Esophagus muscularis mucosa (tissue), 4 donors: ENCODE measurements at regions not wholly inside any gene's neighbourhood (a gene's known extent, or its start where the extent isn't known, plus 50 kb on each side); places are given as distances from the start of the nearest gene placed in this dataset.

Experiments
- DNase-seq: peaks from one replicate; pipeline ENCODE4 v3.0.0-alpha.2; 2017; ENCODE audit errors: extremely low spot score
- H3K27ac ChIP-seq, 4 donors: fragments of 200-600 bp; sonication (generic); replicated peaks in 1 of 4; 1 replicate in 3 of 4; 2 replicates in 1 of 4; pipeline ENCODE4 v1.5.1; 2016 to 2019; ENCODE audit warnings: mild to moderate bottlenecking in 1 of 4
- H3K27me3 ChIP-seq, 4 donors: fragments of 200-600 bp; sonication (generic); one replicate each; pipeline versions ENCODE4 v1.5.1 to v1.6.0; 2016 to 2019
- H3K36me3 ChIP-seq, 4 donors: fragments of 200-600 bp; sonication (generic); one replicate each; pipeline ENCODE4 v1.5.1; 2016 to 2019
- H3K4me1 ChIP-seq, 4 donors: fragments of 200-600 bp; sonication (generic); one replicate each; pipeline ENCODE4 v1.5.1; 2016 to 2019
- H3K4me3 ChIP-seq, 4 donors: fragments of 200-600 bp; sonication (generic); 1 replicate in 2 of 4; 2 replicates in 2 of 4; pipeline ENCODE4 v1.5.1; 2016 to 2019; ENCODE audit warnings: mild to moderate bottlenecking in 4 of 4, moderate library complexity in 1 of 4
- H3K9me3 ChIP-seq, 4 donors: fragments of 200-600 bp; sonication (generic); 1 replicate in 3 of 4; 2 replicates in 1 of 4; pipeline ENCODE4 v1.5.1; 2016 to 2019
- EP300 ChIP-seq: sonication (generic); formaldehyde crosslinking; IDR thresholded peaks from one replicate; pipeline ENCODE4 v1.6.1; 2017; ENCODE audit warnings: antibody characterized with exemption
- POLR2A ChIP-seq: fragments of 450-650 bp; IDR thresholded peaks from one replicate; pipeline ENCODE4 v1.6.1; 2017; ENCODE audit warnings: antibody characterized with exemption, moderate library complexity, mild to moderate bottlenecking, low read depth
- POLR2AphosphoS5 ChIP-seq, 2 donors: sonication (generic); formaldehyde crosslinking; IDR thresholded peaks; one replicate each; pipeline ENCODE4 v1.6.1; 2017; ENCODE audit warnings: antibody characterized with exemption in 2 of 2
- WGBS: methylation state at CpG from one replicate; pipeline ENCODE4 v1.1.5; 2018; 5-methylcytosine and 5-hydroxymethylcytosine counted together
- intact Hi-C: fragments of 100-400 bp; cut with DNase I; formaldehyde crosslinking; loops from one replicate; pipeline ENCODE4 v1.15.1; 2023
- TF ChIP-seq, protein P1 (sequence below), 3 experiments: fragments of 200-600 bp in 2 of 3; fragments of 450-650 bp in 1 of 3; sonication (generic) in 2 of 3; IDR thresholded peaks; one replicate each; pipeline ENCODE4 v1.5.1; 2017 to 2019; ENCODE audit warnings: antibody characterized with exemption in 3 of 3, mild to moderate bottlenecking in 2 of 3, moderate library complexity in 1 of 3

DNA sequence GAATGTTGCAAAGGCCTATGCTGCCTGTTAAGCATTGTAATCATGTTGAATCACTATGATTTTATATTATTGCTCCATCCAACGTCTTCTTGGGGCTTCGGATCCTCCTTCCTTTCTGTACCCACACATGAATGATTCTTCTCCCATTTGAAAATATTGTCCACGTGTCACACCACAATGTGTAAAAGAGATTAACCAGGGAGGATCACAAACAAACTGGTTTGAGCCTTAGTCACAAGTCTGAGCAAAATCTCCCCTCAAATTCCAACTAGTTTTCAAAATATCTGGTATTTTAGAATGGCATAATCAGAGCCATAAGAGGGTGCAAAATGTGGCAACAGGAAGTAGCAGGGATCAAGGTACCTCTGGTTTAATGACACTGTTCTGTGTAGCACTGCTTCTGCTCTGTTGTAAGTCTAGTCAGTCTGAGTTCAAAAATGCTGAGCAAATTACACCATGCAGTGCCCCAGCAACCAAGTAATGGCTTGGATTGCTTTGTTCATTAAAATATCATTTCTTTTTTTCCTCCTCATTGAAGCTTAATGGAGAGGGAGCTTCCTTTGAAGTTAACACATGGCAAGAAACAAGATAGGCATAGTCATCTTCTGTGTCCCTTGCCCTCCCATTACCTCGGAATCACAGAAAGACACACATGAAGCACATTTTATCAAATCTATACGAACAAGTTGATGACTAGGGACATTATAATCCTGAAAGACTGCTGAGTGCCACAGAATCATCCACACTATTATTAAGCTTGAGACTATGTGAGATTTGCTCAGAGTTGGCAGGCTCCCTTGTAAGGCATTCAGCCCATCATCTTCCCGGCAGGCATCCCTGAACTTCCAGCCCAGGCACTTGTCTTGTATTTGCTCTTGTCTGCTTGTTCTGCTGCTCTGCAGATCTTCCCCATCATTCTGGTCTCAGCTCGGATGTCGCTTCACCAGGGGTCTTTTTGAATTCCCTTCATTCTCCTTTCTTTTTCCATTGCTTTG lies 102.0 kb upstream of the PRLR start:
- no peaks in the 10 kb centered on the region for H3K36me3 ChIP-seq
- WGBS, result 77% methylated on average over 8 of the region's 8 CpGs
- H3K27ac ChIP-seq, result no peak overlapping the region
- H3K27me3 ChIP-seq, result no peaks in the 10 kb centered on the region
- H3K9me3 ChIP-seq, result no peaks in the 10 kb centered on the region
- intact Hi-C loops, result no loop called here
- TF ChIP-seq EP300 (no peak), POLR2AphosphoS5 (IDR thresholded peaks at IDR 0.05) (no peak), POLR2A (no peak)
- TF ChIP-seq, protein P1, sequence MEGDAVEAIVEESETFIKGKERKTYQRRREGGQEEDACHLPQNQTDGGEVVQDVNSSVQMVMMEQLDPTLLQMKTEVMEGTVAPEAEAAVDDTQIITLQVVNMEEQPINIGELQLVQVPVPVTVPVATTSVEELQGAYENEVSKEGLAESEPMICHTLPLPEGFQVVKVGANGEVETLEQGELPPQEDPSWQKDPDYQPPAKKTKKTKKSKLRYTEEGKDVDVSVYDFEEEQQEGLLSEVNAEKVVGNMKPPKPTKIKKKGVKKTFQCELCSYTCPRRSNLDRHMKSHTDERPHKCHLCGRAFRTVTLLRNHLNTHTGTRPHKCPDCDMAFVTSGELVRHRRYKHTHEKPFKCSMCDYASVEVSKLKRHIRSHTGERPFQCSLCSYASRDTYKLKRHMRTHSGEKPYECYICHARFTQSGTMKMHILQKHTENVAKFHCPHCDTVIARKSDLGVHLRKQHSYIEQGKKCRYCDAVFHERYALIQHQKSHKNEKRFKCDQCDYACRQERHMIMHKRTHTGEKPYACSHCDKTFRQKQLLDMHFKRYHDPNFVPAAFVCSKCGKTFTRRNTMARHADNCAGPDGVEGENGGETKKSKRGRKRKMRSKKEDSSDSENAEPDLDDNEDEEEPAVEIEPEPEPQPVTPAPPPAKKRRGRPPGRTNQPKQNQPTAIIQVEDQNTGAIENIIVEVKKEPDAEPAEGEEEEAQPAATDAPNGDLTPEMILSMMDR (IDR thresholded peaks at IDR 0.05), result no peak
- no peak for DNase-seq
- no peak overlapping the region for H3K4me3 ChIP-seq
- no peaks in the 10 kb centered on the region for H3K4me1 ChIP-seq

DNA sequence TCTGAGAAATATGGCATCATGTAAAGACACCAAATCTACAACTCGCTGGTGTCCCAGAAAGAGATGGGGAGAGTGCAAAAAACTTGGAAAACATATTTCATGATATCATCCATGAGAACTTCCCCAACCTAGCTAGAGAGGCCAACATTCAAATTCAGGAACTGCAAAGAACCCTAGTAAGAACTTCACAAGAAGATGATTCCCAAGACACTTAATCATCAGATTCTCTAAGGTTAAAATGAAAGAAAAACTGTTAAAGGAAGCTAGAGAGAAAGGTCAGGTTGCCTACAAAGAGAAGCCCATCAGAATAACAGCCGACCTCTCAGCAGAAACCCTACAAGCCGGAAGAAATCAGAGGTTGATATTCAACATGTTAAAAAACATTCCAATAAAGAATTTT lies 95.5 kb upstream of the PRLR start:
- WGBS, result 87% methylated on average over 3 of the region's 3 CpGs
- no peaks in the 10 kb centered on the region for H3K4me1 ChIP-seq
- no peak overlapping the region for H3K27ac ChIP-seq
- no peak for TF ChIP-seq POLR2AphosphoS5 (IDR thresholded peaks at IDR 0.05)
- TF ChIP-seq, protein P1 (IDR thresholded peaks at IDR 0.05), result no peak
- no peak for TF ChIP-seq EP300
- no peak for TF ChIP-seq POLR2A
- no peaks in the 10 kb centered on the region for H3K9me3 ChIP-seq
- H3K27me3 ChIP-seq, result peaks cover 0 to 3% (median 0%) of the 10 kb centered on the region in 4 donors
- H3K4me3 ChIP-seq, result no peak overlapping the region
- no peak for DNase-seq
- no peaks in the 10 kb centered on the region for H3K36me3 ChIP-seq
- intact Hi-C loops, result no loop called here

GRCh38 chr5:35324679-35325078 lies 94.4 kb upstream of the PRLR start:
- H3K4me1 ChIP-seq, result no peaks in the 10 kb centered on the region
- TF ChIP-seq POLR2A (no peak), POLR2AphosphoS5 (IDR thresholded peaks at IDR 0.05) (no peak), EP300 (no peak)
- peaks cover 0 to 3% (median 0%) of the 10 kb centered on the region in 4 donors for H3K27me3 ChIP-seq
- no peak for DNase-seq
- H3K9me3 ChIP-seq, result no peaks in the 10 kb centered on the region
- 60% methylated on average over 1 of the region's 6 CpGs for WGBS
- H3K27ac ChIP-seq, result no peak overlapping the region
- no peak overlapping the region for H3K4me3 ChIP-seq
- intact Hi-C loops, result no loop called here
- no peaks in the 10 kb centered on the region for H3K36me3 ChIP-seq

GRCh38 chr5:35324201-35324600 lies 93.9 kb upstream of the PRLR start:
- H3K27me3 ChIP-seq, result peaks cover 0 to 3% (median 0%) of the 10 kb centered on the region in 4 donors
- intact Hi-C loops, result no loop called here
- DNase-seq, result no peak
- H3K27ac ChIP-seq, result no peak overlapping the region
- TF ChIP-seq POLR2AphosphoS5 (IDR thresholded peaks at IDR 0.05), result no peak
- TF ChIP-seq POLR2A, result no peak
- TF ChIP-seq, protein P1 (IDR thresholded peaks at IDR 0.05), result no peak
- TF ChIP-seq EP300, result no peak
- no peak overlapping the region for H3K4me3 ChIP-seq
- no peaks in the 10 kb centered on the region for H3K9me3 ChIP-seq
- no CpG with 5 or more reads among the region's 4 CpGs for WGBS
- H3K36me3 ChIP-seq, result no peaks in the 10 kb centered on the region
- no peaks in the 10 kb centered on the region for H3K4me1 ChIP-seq

- no peak overlapping the region for H3K27ac ChIP-seq
- WGBS, result 83% methylated on average over 3 of the region's 3 CpGs
These were observed 89.7 kb upstream of the PRLR start for GRCh38 chr5:35320029-35320428.

More at GRCh38 chr5:35320029-35320428, 89.7 kb upstream of the PRLR start:
- Histone ChIP-seq H3K4me3 (no peak overlapping the region), H3K4me1 (no peaks in the 10 kb centered on the region), H3K27me3 (peaks cover 0 to 3% (median 0%) of the 10 kb centered on the region in 4 donors), H3K36me3 (no peaks in the 10 kb centered on the region), H3K9me3 (no peaks in the 10 kb centered on the region)
- intact Hi-C loops, result no loop called here
- TF ChIP-seq EP300 (no peak), POLR2AphosphoS5 (IDR thresholded peaks at IDR 0.05) (no peak), POLR2A (no peak)
- TF ChIP-seq, protein P1 (IDR thresholded peaks at IDR 0.05), result no peak
- no peak for DNase-seq
